ENCODE measurements at regions not wholly inside any gene's neighbourhood (a gene's known extent, or its start where the extent isn't known, plus 50 kb on each side); places are given as distances from the start of the nearest gene placed in this dataset.

DNA sequence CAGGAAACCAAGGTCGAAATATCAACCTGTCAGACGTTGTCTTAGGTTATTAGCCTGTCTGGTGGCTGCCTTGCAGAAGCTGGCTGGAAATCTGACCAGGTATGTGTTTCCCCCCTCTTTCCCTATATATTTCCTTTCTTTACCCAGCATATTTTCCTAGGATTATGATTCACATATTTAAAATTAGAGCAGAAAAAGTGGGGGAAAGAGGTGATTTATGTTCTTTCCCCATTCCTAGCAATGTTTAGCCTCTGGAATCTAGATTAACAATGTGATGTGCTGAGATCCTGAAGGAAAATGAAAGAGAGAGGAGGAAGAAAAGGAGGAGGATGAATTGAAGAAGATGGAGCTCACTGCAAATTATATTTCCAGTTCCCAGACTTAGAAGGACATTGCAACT lies 421.4 kb upstream of the AUTS2 start:
- TF ChIP-seq, protein P1, sequence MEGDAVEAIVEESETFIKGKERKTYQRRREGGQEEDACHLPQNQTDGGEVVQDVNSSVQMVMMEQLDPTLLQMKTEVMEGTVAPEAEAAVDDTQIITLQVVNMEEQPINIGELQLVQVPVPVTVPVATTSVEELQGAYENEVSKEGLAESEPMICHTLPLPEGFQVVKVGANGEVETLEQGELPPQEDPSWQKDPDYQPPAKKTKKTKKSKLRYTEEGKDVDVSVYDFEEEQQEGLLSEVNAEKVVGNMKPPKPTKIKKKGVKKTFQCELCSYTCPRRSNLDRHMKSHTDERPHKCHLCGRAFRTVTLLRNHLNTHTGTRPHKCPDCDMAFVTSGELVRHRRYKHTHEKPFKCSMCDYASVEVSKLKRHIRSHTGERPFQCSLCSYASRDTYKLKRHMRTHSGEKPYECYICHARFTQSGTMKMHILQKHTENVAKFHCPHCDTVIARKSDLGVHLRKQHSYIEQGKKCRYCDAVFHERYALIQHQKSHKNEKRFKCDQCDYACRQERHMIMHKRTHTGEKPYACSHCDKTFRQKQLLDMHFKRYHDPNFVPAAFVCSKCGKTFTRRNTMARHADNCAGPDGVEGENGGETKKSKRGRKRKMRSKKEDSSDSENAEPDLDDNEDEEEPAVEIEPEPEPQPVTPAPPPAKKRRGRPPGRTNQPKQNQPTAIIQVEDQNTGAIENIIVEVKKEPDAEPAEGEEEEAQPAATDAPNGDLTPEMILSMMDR (conservative IDR thresholded peaks at IDR 0.05; ENCODE audit: low read depth, low read length): no peak

DNA sequence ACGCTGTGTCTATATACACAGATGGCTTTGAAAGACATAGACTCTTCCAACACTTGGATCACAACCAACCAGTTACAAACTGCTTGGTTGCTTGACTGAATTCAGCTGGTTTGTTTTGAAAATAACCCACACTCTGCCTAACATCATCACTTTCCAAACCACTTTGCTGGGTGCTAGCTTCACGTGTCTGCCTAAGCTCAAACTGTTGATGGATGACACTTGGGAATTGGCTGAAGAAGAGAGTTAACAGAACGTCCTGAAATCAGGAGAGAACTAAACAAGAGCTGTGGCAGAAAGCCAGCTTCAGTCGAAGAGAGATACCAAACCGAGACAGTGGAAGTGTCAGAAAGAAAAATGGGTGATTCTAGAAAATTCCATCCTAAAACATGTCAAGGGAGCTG lies 420.8 kb upstream of the AUTS2 start:
- Histone ChIP-seq H3K4me3 (IDR thresholded peaks at IDR 0.05; ENCODE audit: insufficient read depth, low read depth, low read length) (no peak overlapping the region), H3K4me1 (ENCODE audit: low read depth, poor library complexity, severe bottlenecking) (no peaks in the 10 kb centered on the region), H3K36me3 (ENCODE audit: insufficient read depth) (no peaks in the 10 kb centered on the region), H2AFZ (ENCODE audit: low read depth) (no peak overlapping the region), H3K27ac (no peak overlapping the region), H3K4me2 (no peak overlapping the region), H3K79me2 (ENCODE audit: insufficient read depth, low read depth) (no peaks in the 10 kb centered on the region), H3K27me3 (ENCODE audit: insufficient read depth, low read depth) (no peaks in the 10 kb centered on the region), H3K9ac (no peak overlapping the region), H4K20me1 (ENCODE audit: insufficient read depth) (no peaks in the 10 kb centered on the region)
- TF ChIP-seq, protein P1 (conservative IDR thresholded peaks at IDR 0.05; ENCODE audit: low read depth, low read length): no peak

More for the DNA sequence above, 421.4 kb upstream of the AUTS2 start:
- Histone ChIP-seq H3K36me3 (ENCODE audit: insufficient read depth) (no peaks in the 10 kb centered on the region), H3K27ac (no peak overlapping the region), H3K9ac (no peak overlapping the region), H3K4me2 (no peak overlapping the region), H3K79me2 (ENCODE audit: insufficient read depth, low read depth) (no peaks in the 10 kb centered on the region), H3K4me1 (ENCODE audit: low read depth, poor library complexity, severe bottlenecking) (no peaks in the 10 kb centered on the region), H3K4me3 (IDR thresholded peaks at IDR 0.05; ENCODE audit: insufficient read depth, low read depth, low read length) (no peak overlapping the region), H4K20me1 (ENCODE audit: insufficient read depth) (no peaks in the 10 kb centered on the region), H3K27me3 (ENCODE audit: insufficient read depth, low read depth) (no peaks in the 10 kb centered on the region), H2AFZ (ENCODE audit: low read depth) (no peak overlapping the region)

DNA sequence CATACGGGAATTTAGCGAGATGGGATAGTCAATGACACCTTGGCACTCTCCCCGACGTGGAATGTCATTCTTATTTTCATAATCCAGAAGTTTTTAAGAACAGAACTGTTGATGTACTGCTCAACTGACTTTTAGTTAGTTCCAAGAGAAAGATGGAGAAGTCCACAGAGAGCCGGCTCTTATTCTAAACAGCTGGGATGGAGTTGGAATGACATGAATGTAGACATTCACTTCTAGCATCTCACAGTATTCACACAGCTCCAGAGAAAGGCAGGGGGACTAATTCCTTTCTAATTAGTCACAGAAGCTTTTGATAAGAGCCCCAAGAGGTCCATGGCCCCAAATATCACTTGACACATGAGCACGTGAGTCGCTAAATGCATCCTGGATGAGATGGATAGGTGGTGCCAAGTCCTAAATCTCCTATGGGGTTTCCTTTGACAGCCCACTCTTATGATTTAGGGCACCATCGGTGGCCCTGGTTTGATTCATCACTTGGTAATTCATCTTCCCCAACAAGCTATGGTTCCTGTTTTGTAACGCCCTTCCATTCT lies 420.3 kb upstream of the AUTS2 start:
- no peak overlapping the region for H3K27ac ChIP-seq
- no peaks in the 10 kb centered on the region for H3K36me3 ChIP-seq (ENCODE audit: insufficient read depth)
- no peak overlapping the region for H3K4me2 ChIP-seq
- TF ChIP-seq, protein P1 (conservative IDR thresholded peaks at IDR 0.05; ENCODE audit: low read depth, low read length): no peak
- no peaks in the 10 kb centered on the region for H3K4me1 ChIP-seq (ENCODE audit: low read depth, poor library complexity, severe bottlenecking)
- H3K9ac ChIP-seq: no peak overlapping the region
- H3K79me2 ChIP-seq (ENCODE audit: insufficient read depth, low read depth): no peaks in the 10 kb centered on the region
- no peak overlapping the region for H2AFZ ChIP-seq (ENCODE audit: low read depth)
- no peaks in the 10 kb centered on the region for H3K27me3 ChIP-seq (ENCODE audit: insufficient read depth, low read depth)
- no peak overlapping the region for H3K4me3 ChIP-seq (IDR thresholded peaks at IDR 0.05; ENCODE audit: insufficient read depth, low read depth, low read length)
- H4K20me1 ChIP-seq (ENCODE audit: insufficient read depth): no peaks in the 10 kb centered on the region

DNA sequence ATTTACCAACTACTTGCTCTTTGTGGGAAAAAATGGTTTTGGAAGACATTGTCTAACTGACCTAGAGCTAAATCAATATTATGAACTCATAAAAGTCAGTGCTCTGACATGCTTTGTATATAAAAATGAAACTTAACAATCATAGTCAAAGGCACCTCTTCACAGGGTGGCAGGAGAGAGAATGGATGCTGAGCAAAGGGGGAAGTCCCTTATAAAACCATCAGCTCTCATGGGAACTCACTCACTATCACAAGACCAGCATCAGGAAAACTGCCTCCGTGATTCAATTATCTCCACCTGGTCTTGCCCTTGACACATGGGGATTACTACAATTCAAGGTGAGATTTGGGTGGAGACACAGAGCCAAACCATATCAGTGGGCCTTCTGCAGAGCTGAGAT lies 417.6 kb upstream of the AUTS2 start:
- TF ChIP-seq, protein P1 (conservative IDR thresholded peaks at IDR 0.05; ENCODE audit: low read depth, low read length): no peak

More for the DNA sequence above, 417.6 kb upstream of the AUTS2 start:
- Histone ChIP-seq H3K4me1 (ENCODE audit: low read depth, poor library complexity, severe bottlenecking) (no peaks in the 10 kb centered on the region), H3K79me2 (ENCODE audit: insufficient read depth, low read depth) (no peaks in the 10 kb centered on the region), H2AFZ (ENCODE audit: low read depth) (no peak overlapping the region), H4K20me1 (ENCODE audit: insufficient read depth) (no peaks in the 10 kb centered on the region), H3K27ac (no peak overlapping the region), H3K36me3 (ENCODE audit: insufficient read depth) (no peaks in the 10 kb centered on the region), H3K4me2 (no peak overlapping the region), H3K4me3 (IDR thresholded peaks at IDR 0.05; ENCODE audit: insufficient read depth, low read depth, low read length) (no peak overlapping the region), H3K9ac (no peak overlapping the region), H3K27me3 (ENCODE audit: insufficient read depth, low read depth) (no peaks in the 10 kb centered on the region)
